A549 (cell line): ENCODE measurements at regions not wholly inside any gene's neighbourhood (a gene's known extent, or its start where the extent isn't known, plus 50 kb on each side); places are given as distances from the start of the nearest gene placed in this dataset.

ENCODE experiments used
- ATAC-seq, 2 experiments: fragments of 200-7000 bp in 1 of 2; fragments of >200 bp in 1 of 2; cut with Nextera tagmentation in 1 of 2; cut with Tn5 transposase in 1 of 2; 3 replicates each; pipeline versions ENCODE4 v1.8.0 to v1.9.1; 2018 to 2020; ENCODE audit warnings: mild to moderate bottlenecking in 1 of 2, moderate library complexity in 1 of 2
- CTCF ChIA-PET: fragments of 300-600 bp; sonication (Branson Sonifier 250); formaldehyde crosslinking; extraction: SDS; loops from one replicate; lab custom pipeline; 2021; ENCODE audit warnings: antibody characterized with exemption, inconsistent platforms; lab: Yijun Ruan, JAX
- POLR2A ChIA-PET: fragments of 350-600 bp; formaldehyde crosslinking; extraction: SDS; loops from one replicate; lab custom pipeline; 2021; ENCODE audit warnings: antibody characterized with exemption, inconsistent platforms; lab: Yijun Ruan, JAX
- DNase-seq, 2 experiments: peaks; one replicate each; pipeline versions ENCODE4 v3.0.0 to v3.0.0-alpha.2; 2011 to 2016; ENCODE audit warnings: low read depth in 1 of 2, low spot score in 1 of 2
- FAIRE-seq: peaks from 2 replicates; lab custom pipeline; 2011; peaks lifted over from hg19 to GRCh38; lab: Jason Lieb, UNC
- H3K27ac ChIP-seq, 2 experiments: fragments of >200 bp; sonication (Bioruptor Twin); formaldehyde crosslinking; 3 replicates each; pipeline ENCODE4 v1.5.1; 2016 to 2017
- H3K4me1 ChIP-seq: fragments of >200 bp; sonication (Bioruptor Twin); formaldehyde crosslinking; 3 replicates; pipeline ENCODE4 v1.6.1; 2016
- H3K4me2 ChIP-seq: fragments of >200 bp; sonication (Bioruptor Twin); formaldehyde crosslinking; 3 replicates; pipeline ENCODE4 v1.6.1; 2016
- H3K4me3 ChIP-seq: fragments of >200 bp; sonication (Bioruptor Twin); formaldehyde crosslinking; 3 replicates; pipeline ENCODE4 v1.5.1; 2016
- H3K9me3 ChIP-seq: fragments of >200 bp; sonication (Bioruptor Twin); formaldehyde crosslinking; 3 replicates; pipeline ENCODE4 v1.6.1; 2016
- ATOH8 ChIP-seq: fragments of 250-450 bp; sonication (Bioruptor Pico); IDR thresholded peaks from 2 replicates; pipeline ENCODE4 v1.5.0; 2020; ENCODE audit warnings: low read depth, mild to moderate bottlenecking, moderate library complexity
- BCL3 ChIP-seq: fragments of >200 bp; sonication (Bioruptor Twin); formaldehyde crosslinking; IDR thresholded peaks from 3 replicates; pipeline ENCODE4 v1.6.1; 2016
- BHLHE40 ChIP-seq: IDR thresholded peaks from 2 replicates; pipeline ENCODE4 v1.6.1; 2012; ENCODE audit warnings: low read depth, low read length, inconsistent platforms
- CTCF ChIP-seq: fragments of >200 bp; sonication (Bioruptor Twin); formaldehyde crosslinking; IDR thresholded peaks from 3 replicates; pipeline ENCODE4 v1.5.1; 2016
- MAFK ChIP-seq: fragments of 450-650 bp; IDR thresholded peaks from 2 replicates; pipeline ENCODE4 v1.6.1; 2014; ENCODE audit not compliant: partially characterized antibody
- NFE2L2 ChIP-seq: fragments of 150-350 bp; conservative IDR thresholded peaks from 2 replicates; pipeline ENCODE4 v1.6.1; 2014; ENCODE audit warnings: low read length
- PHF8 ChIP-seq: fragments of 200-600 bp; sonication (generic); IDR thresholded peaks from 2 replicates; pipeline ENCODE4 v1.6.1; 2016; ENCODE audit warnings: low read depth, mild to moderate bottlenecking, antibody characterized with exemption, moderate library complexity, borderline replicate concordance
- POLR2A ChIP-seq: IDR thresholded peaks from 2 replicates; pipeline ENCODE4 v1.6.1; 2012; ENCODE audit warnings: mild to moderate bottlenecking, low read length
- RAD21 ChIP-seq, 2 experiments: fragments of >200 bp in 1 of 2; sonication (Bioruptor Twin) in 1 of 2; formaldehyde crosslinking in 1 of 2; IDR thresholded peaks in 1 of 2; conservative IDR thresholded peaks in 1 of 2; 2 replicates in 1 of 2; 3 replicates in 1 of 2; pipeline ENCODE4 v1.6.1; 2012 to 2018; ENCODE audit warnings: inconsistent platforms in 1 of 2
- RARB ChIP-seq: fragments of 250-450 bp; sonication (Bioruptor Pico); IDR thresholded peaks from 2 replicates; pipeline ENCODE4 v1.8.0; 2021; ENCODE audit warnings: mild to moderate bottlenecking, moderate library complexity
- RNF2 ChIP-seq: fragments of 200-600 bp; sonication (generic); IDR thresholded peaks from 2 replicates; pipeline ENCODE4 v1.6.1; 2016; ENCODE audit warnings: low read depth, mild to moderate bottlenecking, antibody characterized with exemption, moderate library complexity, borderline replicate concordance
- SMC3 ChIP-seq: fragments of >200 bp; sonication (Bioruptor Twin); formaldehyde crosslinking; IDR thresholded peaks from 3 replicates; pipeline ENCODE4 v1.6.1; 2018; ENCODE audit warnings: inconsistent platforms
- TP53 ChIP-seq: fragments of 250-450 bp; sonication (Bioruptor Pico); IDR thresholded peaks from 2 replicates; pipeline ENCODE4 v1.5.0; 2021; ENCODE audit warnings: mild to moderate bottlenecking, moderate library complexity
- ZC3H11A ChIP-seq: fragments of 450-650 bp; IDR thresholded peaks from 2 replicates; pipeline ENCODE4 v1.6.1; 2014; ENCODE audit warnings: antibody characterized with exemption, mild to moderate bottlenecking
- WGBS: methylation state at CpG from one replicate; pipeline ENCODE4 v1.1.6; 2017; ENCODE audit errors: missing lambda C conversion rate; 5-methylcytosine and 5-hydroxymethylcytosine counted together
- TF ChIP-seq, protein P1 (sequence below): fragments of 250-450 bp; sonication (Bioruptor Pico); IDR thresholded peaks from 2 replicates; pipeline ENCODE4 v1.5.0; 2021; ENCODE audit warnings: mild to moderate bottlenecking, moderate library complexity, borderline replicate concordance
- TF ChIP-seq, protein P2 (sequence below): IDR thresholded peaks from 2 replicates; pipeline ENCODE4 v1.6.1; 2012

DNA sequence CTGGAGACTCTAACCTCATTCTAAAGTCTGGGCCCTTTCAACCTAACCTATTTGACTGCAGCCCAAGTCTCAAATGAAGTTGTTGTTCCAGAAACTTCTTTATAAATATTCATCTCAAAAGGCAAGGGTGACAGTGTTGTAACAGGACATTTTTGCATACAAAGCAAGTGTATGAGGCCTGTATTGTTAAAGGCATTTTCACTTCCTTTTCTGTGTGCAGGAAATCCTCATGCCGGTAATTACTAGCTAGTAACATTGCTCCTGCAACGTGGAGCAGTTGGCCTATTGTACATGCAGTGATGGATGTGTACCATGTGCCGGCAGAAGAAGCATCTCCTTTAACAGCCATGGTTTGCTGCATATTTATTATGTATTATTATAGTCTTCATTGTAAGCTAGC, 156.5 kb upstream of the RMST start:
- TF ChIP-seq, protein P1, sequence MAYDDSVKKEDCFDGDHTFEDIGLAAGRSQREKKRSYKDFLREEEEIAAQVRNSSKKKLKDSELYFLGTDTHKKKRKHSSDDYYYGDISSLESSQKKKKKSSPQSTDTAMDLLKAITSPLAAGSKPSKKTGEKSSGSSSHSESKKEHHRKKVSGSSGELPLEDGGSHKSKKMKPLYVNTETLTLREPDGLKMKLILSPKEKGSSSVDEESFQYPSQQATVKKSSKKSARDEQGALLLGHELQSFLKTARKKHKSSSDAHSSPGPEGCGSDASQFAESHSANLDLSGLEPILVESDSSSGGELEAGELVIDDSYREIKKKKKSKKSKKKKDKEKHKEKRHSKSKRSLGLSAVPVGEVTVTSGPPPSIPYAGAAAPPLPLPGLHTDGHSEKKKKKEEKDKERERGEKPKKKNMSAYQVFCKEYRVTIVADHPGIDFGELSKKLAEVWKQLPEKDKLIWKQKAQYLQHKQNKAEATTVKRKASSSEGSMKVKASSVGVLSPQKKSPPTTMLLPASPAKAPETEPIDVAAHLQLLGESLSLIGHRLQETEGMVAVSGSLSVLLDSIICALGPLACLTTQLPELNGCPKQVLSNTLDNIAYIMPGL (CRISPR knock-in tag): no peak
- no peak for TF ChIP-seq POLR2A
- TF ChIP-seq TP53 (CRISPR knock-in tag): no peak
- TF ChIP-seq, protein P2, sequence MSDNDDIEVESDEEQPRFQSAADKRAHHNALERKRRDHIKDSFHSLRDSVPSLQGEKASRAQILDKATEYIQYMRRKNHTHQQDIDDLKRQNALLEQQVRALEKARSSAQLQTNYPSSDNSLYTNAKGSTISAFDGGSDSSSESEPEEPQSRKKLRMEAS: no peak
- TF ChIP-seq ZC3H11A: no peak
- no peak for TF ChIP-seq BHLHE40
- TF ChIP-seq MAFK: no peak
- no peak for TF ChIP-seq NFE2L2
- no peak for TF ChIP-seq BCL3
- no peak for TF ChIP-seq RNF2
- no peak for TF ChIP-seq PHF8
- no peak for TF ChIP-seq RAD21 (conservative IDR thresholded peaks at IDR 0.05 in 1 of 2, IDR thresholded peaks at IDR 0.05 in 1 of 2)
- TF ChIP-seq ATOH8 (CRISPR knock-in tag): no peak
- Histone ChIP-seq H3K27ac (no peak overlapping the region), H3K4me1 (no peaks in the 10 kb centered on the region), H3K4me3 (no peak overlapping the region), H3K4me2 (no peak overlapping the region), H3K9me3 (no peaks in the 10 kb centered on the region)
- ATAC-seq (no peak), FAIRE-seq (no peak), DNase-seq (no peak)
- 19% methylated on average over 3 of the region's 3 CpGs for whole genome bisulfite sequencing
- ChIA-PET POLR2A (no interaction called here), CTCF (interaction anchor here (1.5 kb wide), 1 partner anchor 157 kb away, joined by 3 read pairs; no protein-coding TSS in a partner anchor)

GRCh38 chr12:97308576-97309198, 153.9 kb upstream of the RMST start:
- ATAC-seq: peak in 1 of 2 experiments; percentile 59; a peak in 2 of 6 replicates
- CTCF ChIA-PET: interaction anchor here (0.6 to 3.3 kb wide), 17 partner anchors 10 to 1084 kb away, joined by 3 to 17 read pairs (median 3); no protein-coding TSS in a partner anchor

More at GRCh38 chr12:97308576-97309198, 153.9 kb upstream of the RMST start:
- FAIRE-seq (no peak), DNase-seq (peak; percentile 5 to 68)
- no peak overlapping the region for H3K4me2 ChIP-seq
- H3K4me1 ChIP-seq: no peaks in the 10 kb centered on the region
- no peak overlapping the region for H3K27ac ChIP-seq
- H3K9me3 ChIP-seq: no peaks in the 10 kb centered on the region
- no peak overlapping the region for H3K4me3 ChIP-seq
- WGBS: 3% methylated on average over 1 of the region's 1 CpG
- TF ChIP-seq RARB (CRISPR knock-in tag): no peak
- peak; percentile 43 to 56 for TF ChIP-seq RAD21 (conservative IDR thresholded peaks at IDR 0.05 in 1 of 2, IDR thresholded peaks at IDR 0.05 in 1 of 2)
- peak; percentile 74 for TF ChIP-seq SMC3
- TF ChIP-seq CTCF: peak; percentile 68
- POLR2A ChIA-PET: no interaction called here
